BE2C (cell line): ENCODE measurements at regions not wholly inside any gene's neighbourhood (a gene's known extent, or its start where the extent isn't known, plus 50 kb on each side); places are given as distances from the start of the nearest gene placed in this dataset.
A peak's percentile ranks its signal among the peaks of the same experiment; 100 is the strongest.

Source experiments
- DNase-seq: peaks from one replicate; pipeline ENCODE4 v3.0.0-alpha.2; 2020
- H3K27me3 ChIP-seq: fragments of 250-450 bp; sonication (Bioruptor Pico); 2 replicates; pipeline ENCODE4 v1.5.1; 2020; ENCODE audit warnings: mild to moderate bottlenecking
- H3K36me3 ChIP-seq: fragments of 250-450 bp; sonication (Bioruptor Pico); 2 replicates; pipeline ENCODE4 v1.5.1; 2020; ENCODE audit warnings: mild to moderate bottlenecking
- H3K4me1 ChIP-seq: fragments of 250-450 bp; sonication (Bioruptor Pico); 2 replicates; pipeline ENCODE4 v1.5.1; 2020
- H3K4me3 ChIP-seq: 2 replicates; pipeline ENCODE4 v1.5.1; 2011; ENCODE audit warnings: low read depth, low read length
- H3K9me3 ChIP-seq: fragments of 250-450 bp; sonication (Bioruptor Pico); 2 replicates; pipeline ENCODE4 v1.5.1; 2020
- CTCF ChIP-seq: IDR thresholded peaks from 2 replicates; pipeline ENCODE4 v1.5.1; 2012; ENCODE audit warnings: mild to moderate bottlenecking, low read depth, low read length

GRCh38 chr20:52295556-52295955 is 104.0 kb upstream of the ZFP64 start:
- TF ChIP-seq CTCF, result no peak
- Histone ChIP-seq H3K4me1 (no peaks in the 10 kb centered on the region; the same call in 1 of the 2 replicates), H3K9me3 (no peaks in the 10 kb centered on the region), H3K4me3 (no peak overlapping the region), H3K27me3 (no peaks in the 10 kb centered on the region), H3K36me3 (no peaks in the 10 kb centered on the region)
- DNase-seq, result no peak

- no peaks in the 10 kb centered on the region for H3K27me3 ChIP-seq
- H3K4me1 ChIP-seq, result no peaks in the 10 kb centered on the region; the same call in 1 of the 2 replicates
- no peak for TF ChIP-seq CTCF
- H3K36me3 ChIP-seq, result no peaks in the 10 kb centered on the region
- no peak for DNase-seq
- no peaks in the 10 kb centered on the region for H3K9me3 ChIP-seq
- H3K4me3 ChIP-seq, result no peak overlapping the region
Measured at GRCh38 chr20:52294106-52294628, 102.6 kb upstream of the ZFP64 start.

GRCh38 chr20:52291109-52291508 is 99.5 kb upstream of the ZFP64 start:
- Histone ChIP-seq H3K36me3 (no peaks in the 10 kb centered on the region), H3K9me3 (no peaks in the 10 kb centered on the region), H3K27me3 (no peaks in the 10 kb centered on the region), H3K4me3 (no peak overlapping the region; the same call in 1 of the 2 replicates), H3K4me1 (no peaks in the 10 kb centered on the region; the same call in 1 of the 2 replicates)
- DNase-seq, result peak; percentile 50
- no peak for TF ChIP-seq CTCF

GRCh38 chr20:52290569-52290968 is 99.0 kb upstream of the ZFP64 start:
- DNase-seq, result no peak
- no peak for TF ChIP-seq CTCF
- Histone ChIP-seq H3K27me3 (no peaks in the 10 kb centered on the region), H3K36me3 (no peaks in the 10 kb centered on the region), H3K4me3 (no peak overlapping the region), H3K9me3 (no peaks in the 10 kb centered on the region), H3K4me1 (no peaks in the 10 kb centered on the region; the same call in 1 of the 2 replicates)

- Histone ChIP-seq H3K36me3 (no peaks in the 10 kb centered on the region), H3K4me1 (no peaks in the 10 kb centered on the region; the same call in 1 of the 2 replicates), H3K9me3 (no peaks in the 10 kb centered on the region), H3K4me3 (no peak overlapping the region), H3K27me3 (no peaks in the 10 kb centered on the region)
- TF ChIP-seq CTCF, result no peak
- DNase-seq, result no peak
Measured at GRCh38 chr20:52289956-52290565, 98.5 kb upstream of the ZFP64 start.

GRCh38 chr20:52280407-52280806 is 88.8 kb upstream of the ZFP64 start:
- TF ChIP-seq CTCF, result no peak
- no peak for DNase-seq
- H3K27me3 ChIP-seq, result no peaks in the 10 kb centered on the region

More at GRCh38 chr20:52280407-52280806, 88.8 kb upstream of the ZFP64 start:
- Histone ChIP-seq H3K4me3 (no peak overlapping the region), H3K9me3 (no peaks in the 10 kb centered on the region), H3K4me1 (peaks cover under 1% of the 10 kb centered on the region), H3K36me3 (no peaks in the 10 kb centered on the region)
